IPS-NIHi7 (cell line): ENCODE measurements at regions not wholly inside any gene's neighbourhood (a gene's known extent, or its start where the extent isn't known, plus 50 kb on each side); places are given as distances from the start of the nearest gene placed in this dataset.

Experiments used
- DNase-seq: peaks from one replicate; pipeline ENCODE4 v3.0.0; 2012; ENCODE audit warnings: mixed read lengths; ENCODE audit errors: extremely low spot score

DNA sequence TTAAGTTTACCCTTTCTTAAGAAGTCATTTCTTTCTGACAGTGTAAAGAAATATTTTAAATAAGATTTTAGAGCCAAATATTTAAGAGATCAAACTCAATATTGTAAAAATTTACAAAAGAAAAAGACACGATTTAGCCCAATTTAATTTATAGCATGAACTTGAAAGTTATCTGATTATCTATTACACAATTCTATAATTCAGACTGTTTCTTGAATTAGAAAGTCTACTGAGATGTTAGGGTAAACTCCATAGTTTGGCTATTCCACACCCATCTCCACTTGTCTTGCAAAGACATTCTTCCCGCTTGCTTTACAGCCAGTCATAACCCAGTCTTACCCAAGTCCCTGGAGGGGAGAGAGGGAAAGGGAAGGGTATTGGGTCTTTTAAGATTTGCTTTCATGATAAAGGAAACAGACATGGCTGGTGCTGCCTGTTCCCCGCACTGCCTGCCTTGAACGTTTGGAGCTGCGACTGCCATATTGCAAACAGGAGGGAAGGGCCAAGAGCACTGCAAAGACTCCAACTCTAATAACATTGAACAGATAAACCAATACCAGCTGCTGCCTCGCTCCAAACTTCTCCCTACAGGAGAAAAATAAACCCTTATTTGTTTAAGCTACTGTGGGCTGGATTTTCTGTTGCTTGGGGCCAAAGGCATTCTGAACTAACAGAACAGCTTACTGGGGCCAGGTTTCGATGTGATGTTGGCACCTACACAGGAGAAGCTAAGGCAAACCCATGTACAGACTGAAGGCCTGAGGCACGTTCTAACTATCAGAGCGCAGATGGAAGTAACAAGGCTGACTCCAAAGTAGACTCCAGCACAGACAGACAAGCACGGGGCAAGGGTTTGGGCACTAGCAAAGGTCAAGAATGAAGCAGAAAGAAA lies 552.3 kb upstream of the JARID2 start:
- DNase-seq, result no peak

GRCh38 chr6:14694308-14694707 lies 551.6 kb upstream of the JARID2 start:
- no peak for DNase-seq

DNA sequence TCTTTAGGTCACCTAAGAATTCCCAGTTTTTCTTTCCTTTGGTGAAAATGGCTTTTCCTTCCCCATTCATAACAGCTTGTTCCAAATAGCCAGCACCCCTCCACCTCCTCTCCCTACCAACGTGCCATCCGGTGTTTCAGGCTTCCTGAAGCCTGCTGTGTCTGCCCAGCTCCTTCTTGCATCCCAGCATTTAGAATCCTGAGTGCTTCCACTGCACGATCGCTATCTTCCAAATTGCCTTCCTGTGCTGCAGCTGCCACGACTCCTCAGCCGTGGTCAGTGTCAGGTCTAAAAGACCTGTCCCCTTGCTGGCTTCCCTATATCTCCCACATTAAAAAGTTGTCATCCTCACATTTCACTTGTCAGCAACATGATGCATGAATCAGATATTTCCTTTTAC lies 550.3 kb upstream of the JARID2 start:
- no peak for DNase-seq

- DNase-seq, result no peak
These were observed 549.5 kb upstream of the JARID2 start for GRCh38 chr6:14696367-14696766.

DNA sequence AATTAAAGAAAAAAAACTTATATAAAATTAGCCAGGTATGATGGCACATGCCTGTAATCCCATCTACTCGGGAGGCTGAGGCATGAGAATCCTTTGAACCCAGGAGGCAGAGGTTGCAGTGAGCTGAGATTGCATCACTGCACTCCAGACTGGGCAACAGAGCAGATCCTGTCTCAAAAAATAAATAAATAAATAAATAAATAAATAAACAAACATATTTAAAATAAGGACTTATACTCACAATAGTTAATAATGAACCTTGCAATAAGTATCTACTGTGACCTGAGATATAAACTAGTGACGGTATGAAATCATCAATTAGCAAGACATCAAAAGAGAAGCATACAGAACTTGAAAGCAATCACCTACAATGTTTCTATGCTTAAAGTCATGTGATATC lies 548.4 kb upstream of the JARID2 start:
- no peak for DNase-seq

DNA sequence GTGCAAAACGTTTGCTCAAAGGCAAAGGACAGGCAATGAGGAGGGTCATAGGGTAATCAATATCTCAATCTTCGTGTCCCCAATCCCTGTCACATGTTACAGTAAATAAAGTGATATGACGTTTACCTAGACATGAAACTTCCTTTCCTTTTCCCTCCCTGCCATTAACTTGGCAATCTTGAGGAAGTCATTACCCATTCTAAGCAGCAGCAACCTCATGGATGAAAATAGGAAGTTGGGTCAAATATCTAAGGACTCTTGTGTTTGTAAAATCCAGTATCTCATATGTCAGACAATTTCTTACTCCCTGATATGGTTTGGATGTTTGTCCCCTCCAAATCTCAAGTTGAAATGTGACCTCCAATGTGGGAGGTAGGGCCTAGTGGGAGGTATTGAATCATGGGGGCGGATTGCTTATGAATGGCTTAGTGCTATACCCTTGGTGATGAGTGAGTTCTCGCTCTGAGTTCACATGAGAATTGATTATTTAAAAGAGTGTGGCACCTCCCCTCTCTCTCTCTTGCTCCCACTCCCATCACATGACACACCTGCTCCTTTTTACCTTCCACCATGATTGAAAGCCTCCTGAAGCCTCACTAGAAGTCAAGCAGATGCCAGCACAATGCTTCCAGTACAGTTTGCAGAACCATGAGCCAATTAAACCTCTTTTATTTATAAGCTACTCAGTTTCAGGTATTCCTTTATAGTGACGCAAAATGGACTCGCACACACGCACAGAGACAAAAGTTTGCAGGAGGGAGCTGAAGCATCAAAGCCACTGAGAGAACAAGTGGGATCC lies 545.9 kb upstream of the JARID2 start:
- no peak for DNase-seq

DNA sequence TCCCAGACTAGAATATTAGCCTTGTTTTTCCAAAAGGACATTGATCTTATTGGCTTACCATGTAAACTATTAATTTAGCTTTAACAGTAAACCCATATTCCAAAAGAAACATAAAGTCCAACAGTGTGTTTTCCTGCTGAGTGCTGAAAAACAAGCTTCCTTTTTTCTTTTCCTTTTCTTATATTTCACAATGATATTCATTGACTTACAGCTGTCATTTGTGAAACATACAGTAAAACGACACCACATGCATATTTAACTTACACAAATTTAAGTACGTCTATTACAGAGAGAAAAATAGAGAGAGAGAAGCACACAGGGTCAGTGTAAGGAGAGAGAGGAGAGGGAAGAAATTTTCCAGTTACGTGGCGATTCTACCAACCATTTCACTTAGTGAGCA lies 543.9 kb upstream of the JARID2 start:
- DNase-seq, result no peak

- no peak for DNase-seq
These were observed 543.2 kb upstream of the JARID2 start for GRCh38 chr6:14702678-14703077.

DNA sequence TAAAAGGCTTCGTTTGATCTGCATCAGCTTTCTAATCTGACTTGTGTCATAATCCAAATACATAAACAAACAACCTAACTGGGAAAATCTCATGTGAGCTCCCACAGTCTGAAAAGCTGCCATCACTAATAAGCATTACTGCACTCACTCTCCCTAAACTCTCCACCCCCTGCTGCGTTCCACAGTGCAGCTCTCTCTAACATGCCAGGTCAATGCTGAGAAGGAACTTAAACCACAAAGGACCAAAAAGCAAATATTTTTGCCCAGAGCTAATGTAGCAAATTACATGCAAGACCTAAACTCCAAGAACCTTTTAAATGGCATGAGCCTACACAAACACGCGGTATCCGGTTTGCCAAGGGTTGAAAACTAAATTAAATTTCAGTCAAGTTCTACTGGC lies 542.3 kb upstream of the JARID2 start:
- no peak for DNase-seq

DNA sequence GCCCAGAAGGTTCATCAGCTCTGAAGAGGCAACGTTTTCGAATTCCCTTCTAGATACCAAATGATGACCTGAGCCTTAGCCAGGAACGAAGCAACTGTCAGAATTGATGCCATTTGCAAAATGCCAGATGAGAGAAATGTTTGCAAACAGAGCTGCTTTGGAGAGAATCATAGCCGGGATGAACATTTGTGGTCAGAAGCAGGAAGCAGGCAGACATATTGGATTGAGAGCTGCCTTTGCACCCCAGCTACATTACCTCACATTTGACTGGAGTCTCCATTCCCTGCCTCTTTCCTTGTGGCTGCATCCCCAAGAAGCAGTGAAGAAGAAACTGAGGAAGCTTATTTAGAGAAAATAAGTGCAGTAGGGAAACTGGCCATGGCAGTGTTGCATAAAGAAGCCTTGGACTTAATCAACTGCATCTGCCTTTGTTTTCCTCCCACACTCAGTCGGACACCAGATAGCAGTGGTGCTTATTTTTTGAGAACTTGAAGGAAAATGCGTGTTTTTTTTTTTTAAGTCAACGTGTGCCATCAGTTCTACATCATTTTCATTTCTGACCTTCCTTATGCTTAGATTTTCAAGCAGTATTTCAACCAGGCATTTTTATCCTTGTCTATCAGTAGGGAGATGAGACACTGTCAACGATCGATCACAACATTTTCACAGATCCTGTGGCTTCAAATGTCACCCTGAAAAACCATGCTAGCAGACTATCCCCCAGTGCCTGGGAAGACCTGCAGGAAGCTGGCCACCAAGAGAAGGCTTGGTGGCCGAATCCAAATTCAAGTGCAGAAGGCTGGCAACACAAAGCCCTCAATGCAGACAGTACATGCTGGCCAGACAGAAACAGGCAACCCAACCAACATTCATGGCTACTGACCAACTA lies 541.2 kb upstream of the JARID2 start:
- DNase-seq, result no peak

DNA sequence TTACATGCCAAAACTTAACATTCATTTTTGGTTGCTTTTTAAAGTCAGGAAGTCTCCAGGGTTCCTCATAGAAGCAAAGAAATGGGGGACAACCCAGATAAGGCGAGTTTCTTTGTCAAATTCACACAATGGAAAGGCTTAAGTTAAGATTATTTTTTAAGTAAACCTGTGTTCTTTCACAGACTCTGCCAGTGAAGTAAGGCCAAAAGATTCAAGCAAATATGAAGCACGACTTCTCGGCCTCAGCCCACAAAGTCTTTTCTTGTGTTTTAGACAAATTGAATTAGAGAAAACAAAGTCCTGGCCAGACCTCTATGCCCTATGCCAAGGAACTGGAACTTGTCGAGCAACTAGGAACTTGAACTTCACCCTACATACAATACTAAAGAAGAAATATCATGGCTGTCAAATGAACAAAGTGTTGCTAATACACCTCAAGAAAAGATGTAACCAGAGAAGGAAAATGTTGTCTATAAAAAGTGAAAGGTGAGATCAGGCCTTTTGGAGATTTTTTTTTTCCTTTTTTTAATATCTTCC lies 540.0 kb upstream of the JARID2 start:
- no peak for DNase-seq

DNA sequence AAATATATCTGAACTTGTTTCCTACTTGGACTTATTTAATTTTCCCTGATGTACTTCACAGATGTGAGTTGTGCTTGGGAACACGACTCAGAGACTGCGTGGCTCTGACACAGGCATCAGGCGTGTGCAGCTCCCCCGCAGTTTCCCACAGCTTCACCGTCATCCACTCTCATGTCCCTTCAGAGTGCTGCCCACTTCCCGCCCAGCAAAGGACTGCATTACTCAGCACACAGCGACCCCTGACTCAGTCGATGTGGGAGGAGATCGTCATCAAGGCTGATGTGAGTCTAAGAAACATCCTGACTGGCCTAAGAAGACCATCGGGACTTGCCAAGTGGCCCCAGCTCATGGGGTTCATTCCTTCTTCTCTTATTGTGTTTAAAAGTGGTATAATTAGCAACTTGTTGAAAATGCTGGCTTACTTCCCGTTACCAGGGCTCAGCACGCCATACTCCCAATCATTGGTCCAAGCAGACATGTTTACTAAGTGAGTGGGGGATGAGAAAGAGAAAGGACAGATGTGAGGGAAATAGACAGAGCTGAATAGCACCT lies 539.4 kb upstream of the JARID2 start:
- no peak for DNase-seq

DNA sequence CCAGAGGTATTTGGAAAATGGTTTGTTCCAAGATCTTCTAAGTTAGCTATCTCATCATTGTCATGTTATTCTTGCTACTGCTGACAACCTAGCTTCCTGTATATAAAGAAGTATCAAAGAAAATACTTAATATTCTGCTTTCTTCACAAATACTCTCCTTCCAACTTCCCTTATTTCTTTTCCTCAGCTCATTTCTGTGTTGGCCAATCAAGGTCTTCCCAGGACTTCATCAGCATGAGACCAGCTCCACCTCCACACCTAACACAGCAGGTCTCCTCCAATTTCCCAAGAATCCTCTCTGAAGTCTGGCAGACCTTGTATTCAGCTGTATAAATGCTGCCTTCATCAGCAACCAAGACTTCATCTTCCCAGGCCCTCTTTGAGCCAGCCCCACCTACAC lies 538.6 kb upstream of the JARID2 start:
- DNase-seq, result no peak

DNA sequence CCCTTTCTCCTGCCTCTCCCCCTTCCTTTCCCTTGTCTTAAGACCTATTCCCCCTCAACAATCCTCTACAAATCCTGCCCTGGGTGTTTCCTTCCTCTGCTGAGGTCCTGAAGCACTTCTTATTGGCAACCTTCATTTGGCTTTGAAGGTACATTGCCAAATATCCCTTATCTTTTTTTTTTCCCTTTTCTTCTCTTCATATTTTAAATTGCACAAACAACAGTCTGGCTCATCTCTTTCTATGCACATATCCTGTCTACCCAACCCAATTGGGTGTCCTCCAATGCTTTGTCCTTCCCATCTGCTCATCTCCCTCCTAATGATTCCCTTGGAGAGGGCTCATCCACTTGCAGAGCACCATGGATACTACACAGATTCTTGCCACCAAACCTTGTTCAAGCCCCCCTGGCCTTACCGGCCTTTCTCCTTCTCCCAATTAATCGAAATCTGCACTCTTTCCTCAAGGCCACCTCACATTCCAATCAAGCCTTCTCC lies 537.9 kb upstream of the JARID2 start:
- no peak for DNase-seq

DNA sequence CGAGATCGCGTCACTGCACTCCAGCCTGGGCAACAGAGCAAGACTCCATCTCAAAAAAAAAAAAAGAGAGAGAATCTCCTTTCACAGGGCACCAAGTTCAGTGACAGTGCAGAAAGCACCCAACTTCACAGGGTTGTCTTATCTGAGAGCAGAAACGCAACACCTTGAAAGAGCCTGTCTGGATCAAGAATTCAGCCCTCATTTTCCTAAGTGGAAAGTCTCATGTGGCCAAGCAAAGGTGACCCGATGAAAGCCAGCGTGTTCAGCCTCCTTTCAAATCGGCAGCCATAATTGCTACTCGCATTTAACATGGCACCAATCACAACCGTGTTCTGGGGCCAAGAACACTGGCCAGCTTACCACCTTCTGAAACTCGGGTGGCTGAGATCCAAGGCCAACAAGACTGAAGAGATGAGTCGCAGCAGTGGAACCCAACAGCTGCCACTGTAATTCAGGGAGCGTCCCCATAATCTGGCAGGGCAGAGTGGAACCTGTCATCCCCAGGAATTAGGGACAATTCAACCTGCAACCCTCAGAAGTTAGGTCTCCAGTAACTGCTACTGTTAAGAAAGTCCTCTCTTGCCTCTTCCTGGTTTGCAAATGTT lies 536.7 kb upstream of the JARID2 start:
- DNase-seq, result no peak

GRCh38 chr6:14709900-14710299 lies 536.0 kb upstream of the JARID2 start:
- DNase-seq, result no peak

GRCh38 chr6:14710421-14710820 lies 535.4 kb upstream of the JARID2 start:
- DNase-seq, result no peak

DNA sequence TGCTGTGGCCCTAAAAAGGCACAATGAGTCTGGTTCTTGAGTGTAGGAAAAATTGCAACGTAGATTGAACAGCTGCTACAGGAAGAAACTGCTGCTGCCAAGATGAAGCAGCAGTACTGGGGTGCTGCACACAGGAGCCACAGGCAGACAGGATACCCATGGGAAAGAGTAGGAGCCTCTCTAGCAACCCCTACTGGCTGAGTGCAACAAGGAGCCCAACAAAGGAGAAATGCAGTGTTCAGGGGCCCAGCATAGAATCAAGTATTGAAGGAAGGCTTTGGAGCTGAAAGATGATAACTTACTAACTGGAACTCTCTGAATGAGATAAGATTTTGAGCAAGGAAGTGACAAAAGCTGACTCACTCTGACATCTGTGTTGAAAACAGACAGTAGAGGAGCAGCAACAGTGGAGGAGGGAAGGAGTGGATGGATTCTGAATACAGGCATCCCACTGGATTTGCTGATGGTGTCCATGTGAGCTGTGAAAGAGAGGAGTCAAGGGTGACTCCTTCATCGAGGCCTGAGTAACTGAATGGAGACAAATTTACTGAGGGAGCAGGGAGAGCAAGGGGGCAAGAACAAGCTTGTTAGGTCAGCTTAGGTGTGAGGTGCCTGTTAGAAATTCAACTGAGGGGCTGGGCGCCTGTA lies 534.7 kb upstream of the JARID2 start:
- peak; percentile 78 for DNase-seq

DNA sequence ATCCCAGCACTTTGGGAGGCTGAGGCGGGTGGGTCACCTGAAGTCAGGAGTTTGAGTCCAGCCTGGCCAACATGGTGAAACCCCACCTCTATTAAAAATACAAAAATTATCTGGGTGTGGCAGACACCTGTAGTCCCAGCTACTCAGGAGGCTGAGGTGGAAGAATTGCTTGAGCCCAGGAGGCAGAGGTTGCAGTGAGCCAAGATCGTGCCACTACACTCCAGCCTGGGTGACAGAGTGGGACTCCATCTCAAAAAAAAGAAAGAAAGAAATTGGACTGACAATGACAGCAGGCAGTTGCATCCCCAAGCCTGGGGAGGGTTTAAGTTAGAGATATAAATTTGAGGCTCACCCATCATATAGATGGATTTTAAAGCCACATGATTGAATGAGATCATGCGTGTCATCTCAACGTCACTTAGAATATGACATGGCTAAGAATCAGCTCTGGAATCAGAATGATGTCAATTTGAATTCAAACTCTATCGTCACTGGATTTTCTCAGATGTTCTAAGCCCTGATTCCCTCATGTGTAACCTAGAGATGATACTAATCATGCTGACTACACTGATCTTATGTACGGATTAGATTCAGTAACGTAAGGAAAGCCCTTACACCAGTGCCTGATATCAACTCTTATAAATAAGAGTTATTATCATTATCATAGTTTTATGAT lies 534.0 kb upstream of the JARID2 start:
- no peak for DNase-seq
